ENCODE measurements at regions not wholly inside any gene's neighbourhood (a gene's known extent, or its start where the extent isn't known, plus 50 kb on each side); places are given as distances from the start of the nearest gene placed in this dataset.

GRCh38 chr14:44788612-44789011 lies 173.1 kb downstream of the KLHL28 start:
- no peaks in the 10 kb centered on the region for H3K4me1 Mint-ChIP-seq (ENCODE audit: low read depth)
- H3K4me3 Mint-ChIP-seq = no peak overlapping the region
- no peaks in the 10 kb centered on the region for H3K9me3 Mint-ChIP-seq
- intact Hi-C loops (cut with micrococcal nuclease) = no loop called here
- no peak for DNase-seq
- no peak for ATAC-seq
- no peak overlapping the region for H3K27ac Mint-ChIP-seq
- TF ChIP-seq CTCF (IDR thresholded peaks at IDR 0.05) = no peak
- CTCF ChIA-PET = interaction anchor here (1.1 kb wide), 1 partner anchor 27 kb away, joined by 3 read pairs; no protein-coding TSS in a partner anchor
- POLR2A ChIA-PET = no interaction called here
- H3K27me3 Mint-ChIP-seq = peaks cover 13% of the 10 kb centered on the region
- no peaks in the 10 kb centered on the region for H3K36me3 Mint-ChIP-seq (ENCODE audit: low read depth)

GRCh38 chr14:44785096-44785495 lies 176.7 kb downstream of the KLHL28 start:
- no peaks in the 10 kb centered on the region for H3K9me3 Mint-ChIP-seq
- no peak overlapping the region for H3K27ac Mint-ChIP-seq
- H3K27me3 Mint-ChIP-seq = peaks cover 10% of the 10 kb centered on the region
- no peak for DNase-seq
- no peak for ATAC-seq
- no peak overlapping the region for H3K4me3 Mint-ChIP-seq
- intact Hi-C loops (cut with micrococcal nuclease) = no loop called here
- POLR2A ChIA-PET = interaction anchor here (0.6 to 0.7 kb wide), 2 partner anchors 10 to 129 kb away, joined by 3 to 4 read pairs; no protein-coding TSS in a partner anchor
- CTCF ChIA-PET = no interaction called here
- no peak for TF ChIP-seq CTCF (IDR thresholded peaks at IDR 0.05)
- H3K4me1 Mint-ChIP-seq (ENCODE audit: low read depth) = no peaks in the 10 kb centered on the region
- H3K36me3 Mint-ChIP-seq (ENCODE audit: low read depth) = no peaks in the 10 kb centered on the region

- ChIA-PET POLR2A (no interaction called here), CTCF (no interaction called here)
- Mint-ChIP-seq H3K4me3 (no peak overlapping the region), H3K27ac (no peak overlapping the region), H3K9me3 (no peaks in the 10 kb centered on the region), H3K4me1 (ENCODE audit: low read depth) (no peaks in the 10 kb centered on the region), H3K36me3 (ENCODE audit: low read depth) (no peaks in the 10 kb centered on the region), H3K27me3 (peaks cover 10% of the 10 kb centered on the region)
- TF ChIP-seq CTCF (IDR thresholded peaks at IDR 0.05) = no peak
- DNase-seq (no peak), ATAC-seq (no peak)
- intact Hi-C loops (cut with micrococcal nuclease) = no loop called here
Measured at GRCh38 chr14:44783901-44784300, 177.8 kb downstream of the KLHL28 start.

GRCh38 chr14:44782775-44783238 lies 178.9 kb downstream of the KLHL28 start:
- ATAC-seq (no peak), DNase-seq (no peak)
- Mint-ChIP-seq H3K4me1 (ENCODE audit: low read depth) (no peaks in the 10 kb centered on the region), H3K27ac (no peak overlapping the region), H3K9me3 (no peaks in the 10 kb centered on the region), H3K36me3 (ENCODE audit: low read depth) (no peaks in the 10 kb centered on the region), H3K27me3 (peaks cover 7% of the 10 kb centered on the region), H3K4me3 (no peak overlapping the region)
- POLR2A ChIA-PET = no interaction called here
- CTCF ChIA-PET = no interaction called here
- intact Hi-C loops (cut with micrococcal nuclease) = no loop called here
- TF ChIP-seq CTCF (IDR thresholded peaks at IDR 0.05) = no peak

- Mint-ChIP-seq H3K27me3 (peaks cover 5% of the 10 kb centered on the region), H3K4me1 (ENCODE audit: low read depth) (no peaks in the 10 kb centered on the region), H3K36me3 (ENCODE audit: low read depth) (no peaks in the 10 kb centered on the region), H3K4me3 (no peak overlapping the region), H3K9me3 (no peaks in the 10 kb centered on the region), H3K27ac (no peak overlapping the region)
- TF ChIP-seq CTCF (IDR thresholded peaks at IDR 0.05) = no peak
- intact Hi-C loops (cut with micrococcal nuclease) = no loop called here
- ChIA-PET CTCF (no interaction called here), POLR2A (no interaction called here)
- ATAC-seq (no peak), DNase-seq (no peak)
Measured at GRCh38 chr14:44780989-44781388, 180.8 kb downstream of the KLHL28 start.

All from activated CD8-positive, alpha-beta T cell treated with anti-CD3 and anti-CD28 coated beads for 36 hours (primary cell).